Transverse colon (tissue), 4 donors: ENCODE measurements at regions not wholly inside any gene's neighbourhood (a gene's known extent, or its start where the extent isn't known, plus 50 kb on each side); places are given as distances from the start of the nearest gene placed in this dataset.

Source experiments
- CTCF ChIP-seq, 5 experiments: fragments of 200-600 bp in 3 of 5; fragments of 450-650 bp in 2 of 5; sonication (generic) in 3 of 5; IDR thresholded peaks; 1 replicate in 2 of 5; 2 replicates in 3 of 5; pipeline ENCODE4 v1.5.1; 2016 to 2017; ENCODE audit warnings: antibody characterized with exemption in 5 of 5, inconsistent platforms in 3 of 5, mild to moderate bottlenecking in 2 of 5, moderate library complexity in 1 of 5
- POLR2A ChIP-seq: fragments of 450-650 bp; IDR thresholded peaks from one replicate; pipeline ENCODE4 v1.6.1; 2016; ENCODE audit warnings: antibody characterized with exemption, mild to moderate bottlenecking, moderate library complexity
- POLR2AphosphoS5 ChIP-seq, 3 donors: sonication (generic); formaldehyde crosslinking; IDR thresholded peaks; one replicate each; pipeline ENCODE4 v1.6.1; 2016; ENCODE audit warnings: antibody characterized with exemption in 3 of 3

- TF ChIP-seq CTCF (IDR thresholded peaks at IDR 0.05) (no peak), POLR2AphosphoS5 (IDR thresholded peaks at IDR 0.05) (no peak), POLR2A (no peak)
These were observed 271.5 kb upstream of the C1orf87 start for GRCh38 chr1:60345049-60345448.
